ENCODE measurements at regions not wholly inside any gene's neighbourhood (a gene's known extent, or its start where the extent isn't known, plus 50 kb on each side); places are given as distances from the start of the nearest gene placed in this dataset.
"Not testable (repeated sequence)": the region's sequence is repeated elsewhere in the genome, so short reads cannot be mapped to it uniquely, and the experiment has no call there.

GRCh38 chr3:22724420-22724819, 478.7 kb upstream of the UBE2E2 start:
- DNase-seq: no peak

GRCh38 chr3:22728406-22728805, 474.7 kb upstream of the UBE2E2 start:
- no peak for DNase-seq

DNA sequence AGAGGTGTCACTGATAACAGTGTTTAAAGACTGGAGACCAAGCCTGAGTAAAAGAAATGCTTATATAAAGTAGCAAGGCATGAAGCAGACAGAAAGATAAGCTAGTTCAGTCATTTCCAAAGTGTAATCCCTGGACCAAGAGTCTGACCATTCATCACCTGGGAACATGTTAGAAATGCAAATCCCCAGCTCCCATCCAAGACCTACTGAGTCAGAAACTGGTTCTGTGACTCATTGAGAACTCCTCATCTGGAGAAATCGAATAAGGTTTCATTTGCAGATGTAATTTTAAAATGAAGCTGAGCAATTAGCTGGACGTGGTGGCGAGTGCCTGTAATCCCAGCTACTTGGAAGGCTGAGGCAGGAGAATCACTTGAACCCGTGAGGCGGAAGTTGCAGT, 473.9 kb upstream of the UBE2E2 start:
- no peak for DNase-seq

DNA sequence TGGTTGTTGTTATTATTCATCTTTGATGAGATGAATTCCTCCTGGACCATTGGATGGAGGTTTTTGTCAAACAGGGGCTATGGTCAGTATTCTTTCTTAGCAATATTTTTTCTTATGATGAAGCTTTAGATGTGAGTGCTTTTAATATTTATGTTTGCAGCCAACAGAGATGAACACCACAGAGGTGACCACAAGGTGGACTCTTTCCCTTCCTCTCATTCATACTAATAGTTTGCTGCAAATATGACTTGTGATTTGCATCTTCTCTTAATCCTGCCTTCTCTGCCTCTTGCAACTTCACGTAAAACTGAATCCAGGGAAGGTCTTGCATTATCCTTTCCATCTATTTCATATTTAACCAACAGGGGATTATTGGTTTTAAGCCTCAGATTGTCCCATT, 473.1 kb upstream of the UBE2E2 start:
- no peak for DNase-seq

- DNase-seq: no peak
Measured at GRCh38 chr3:22730701-22731100, 472.4 kb upstream of the UBE2E2 start.

DNA sequence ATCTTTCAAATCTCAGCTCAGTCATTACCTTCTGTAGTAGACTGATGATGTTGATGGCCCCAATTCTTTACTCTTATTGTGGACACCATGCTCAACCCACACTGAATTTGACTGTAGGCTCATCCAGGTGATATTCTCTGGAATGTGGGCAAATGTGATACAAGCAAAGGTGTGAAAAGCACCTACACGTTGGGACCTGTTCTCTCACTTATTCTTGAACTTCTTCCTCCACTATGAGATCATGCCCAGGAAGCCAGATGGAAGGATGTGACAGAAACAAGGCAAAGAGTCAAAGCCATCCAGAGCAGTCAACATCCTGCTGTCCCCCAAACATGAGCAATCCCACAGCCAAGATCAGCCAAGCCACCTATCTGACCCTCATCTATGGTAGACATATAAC, 471.2 kb upstream of the UBE2E2 start:
- DNase-seq: no peak

GRCh38 chr3:22732641-22733040, 470.5 kb upstream of the UBE2E2 start:
- DNase-seq: no peak

DNA sequence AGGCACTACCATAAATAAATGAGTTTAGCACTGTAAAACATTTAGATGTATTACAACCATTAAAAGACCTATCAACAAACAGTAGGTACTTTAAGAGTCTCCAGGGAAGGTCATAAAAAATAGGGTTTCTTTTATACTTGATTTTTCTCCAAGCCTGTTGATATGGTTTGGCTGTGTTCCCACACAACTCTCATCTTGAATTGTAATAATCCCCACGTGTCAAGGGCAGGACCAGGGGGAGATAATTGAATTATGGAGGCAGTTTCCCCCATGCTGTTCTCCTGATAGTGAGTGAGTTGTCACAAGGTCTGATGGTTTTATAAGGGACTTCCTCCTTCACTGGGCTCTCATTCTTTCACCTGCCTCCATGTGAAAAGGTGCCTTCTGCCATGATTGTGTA, 468.9 kb upstream of the UBE2E2 start:
- DNase-seq: no peak

- DNase-seq: no peak
Measured at GRCh38 chr3:22734756-22735155, 468.4 kb upstream of the UBE2E2 start.

- DNase-seq: no peak
Measured at GRCh38 chr3:22735373-22735772, 467.8 kb upstream of the UBE2E2 start.

- DNase-seq: not testable (repeated sequence)
Measured at GRCh38 chr3:22743386-22743785, 459.7 kb upstream of the UBE2E2 start.

GRCh38 chr3:22745321-22745720, 457.8 kb upstream of the UBE2E2 start:
- DNase-seq: no peak

GRCh38 chr3:22746221-22746620, 456.9 kb upstream of the UBE2E2 start:
- no peak for DNase-seq

DNA sequence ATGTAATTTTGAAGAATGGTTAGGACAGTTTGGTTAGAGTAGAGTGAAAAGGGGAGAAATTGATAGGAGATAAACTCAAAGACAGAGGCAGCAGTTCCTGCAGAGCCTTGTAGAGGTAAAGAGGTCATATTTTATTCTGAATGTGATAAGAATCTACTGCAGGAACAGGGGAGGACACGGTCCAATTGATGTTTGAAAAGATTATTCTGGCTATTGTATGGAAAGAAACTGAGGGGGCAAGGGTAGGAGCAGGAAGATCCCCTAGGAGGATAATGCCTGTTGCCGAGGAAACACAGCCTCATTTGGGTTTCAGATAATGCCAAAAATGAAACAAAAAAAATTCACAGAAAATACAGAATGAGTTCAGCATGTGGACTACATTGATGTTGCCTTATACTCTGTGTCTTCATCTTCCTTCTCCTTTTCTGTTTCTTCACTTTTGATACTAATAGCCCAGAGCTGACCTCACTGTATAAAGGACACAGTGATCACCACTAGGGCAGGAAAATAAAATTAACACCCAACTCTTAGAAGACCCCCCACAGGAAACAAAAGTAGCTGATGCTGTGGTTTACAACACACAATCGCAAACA, 454.6 kb upstream of the UBE2E2 start:
- no peak for DNase-seq

GRCh38 chr3:22759636-22760310, 443.4 kb upstream of the UBE2E2 start:
- DNase-seq: no peak

DNA sequence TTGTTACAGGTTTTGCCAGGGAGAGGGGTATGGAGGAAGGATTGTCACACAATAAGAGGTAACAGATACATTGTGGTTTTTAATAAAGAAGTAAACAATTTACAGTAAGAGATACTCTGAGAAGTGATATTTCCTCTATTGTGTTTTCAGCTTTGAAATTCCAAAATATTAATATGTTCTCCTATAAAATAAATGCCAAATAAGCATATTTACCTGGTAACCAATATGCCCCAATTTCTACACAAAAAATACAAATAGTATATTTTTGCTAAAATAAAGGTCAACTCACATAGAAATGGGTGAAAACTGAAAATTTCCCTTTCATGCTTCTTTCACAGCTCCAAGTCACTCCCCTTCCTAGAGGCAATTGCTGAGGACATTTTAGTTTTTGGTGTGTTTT, 437.4 kb upstream of the UBE2E2 start:
- DNase-seq: no peak

DNA sequence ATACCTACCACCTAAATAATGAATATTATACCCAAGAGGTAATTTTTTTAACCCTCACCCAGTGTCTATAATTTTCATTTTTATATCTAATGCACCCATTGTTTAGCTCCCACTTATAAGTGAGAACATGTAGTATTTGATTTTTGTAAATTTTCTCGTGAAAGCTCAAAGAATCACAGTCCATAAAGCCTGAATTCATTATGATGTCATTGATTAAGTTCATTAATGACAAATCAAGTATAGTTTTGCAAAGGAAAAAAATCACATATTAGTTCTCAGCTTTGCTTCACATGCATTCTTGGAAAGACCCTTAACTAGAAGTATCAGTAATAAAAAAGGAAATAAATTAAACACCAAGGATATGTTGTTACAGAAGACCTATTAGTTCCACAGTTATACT, 425.3 kb upstream of the UBE2E2 start:
- DNase-seq: no peak

GRCh38 chr3:22779737-22780136, 423.4 kb upstream of the UBE2E2 start:
- no peak for DNase-seq

DNA sequence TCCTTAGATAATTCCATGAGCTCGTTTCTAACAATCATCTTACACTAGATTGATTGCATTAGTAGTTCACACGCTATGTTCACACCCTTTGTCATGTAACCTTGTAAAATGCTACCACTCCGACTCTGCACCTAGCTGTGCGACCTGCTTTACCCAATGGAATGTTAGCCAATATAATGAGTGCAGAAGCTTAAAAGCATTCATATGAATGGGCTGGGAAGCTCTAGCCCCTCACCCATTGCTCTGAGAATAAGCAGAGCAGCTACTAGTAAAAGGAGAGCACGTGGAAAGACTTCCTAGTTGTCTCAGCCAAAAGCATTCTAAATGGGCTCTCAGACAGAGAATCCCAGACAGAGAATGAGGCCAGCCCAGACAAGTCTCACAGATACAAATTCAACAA, 410.6 kb upstream of the UBE2E2 start:
- DNase-seq: no peak

GRCh38 chr3:22795917-22796316, 407.2 kb upstream of the UBE2E2 start:
- no peak for DNase-seq

- no peak for DNase-seq
Measured at GRCh38 chr3:22798461-22798860, 404.7 kb upstream of the UBE2E2 start.

DNA sequence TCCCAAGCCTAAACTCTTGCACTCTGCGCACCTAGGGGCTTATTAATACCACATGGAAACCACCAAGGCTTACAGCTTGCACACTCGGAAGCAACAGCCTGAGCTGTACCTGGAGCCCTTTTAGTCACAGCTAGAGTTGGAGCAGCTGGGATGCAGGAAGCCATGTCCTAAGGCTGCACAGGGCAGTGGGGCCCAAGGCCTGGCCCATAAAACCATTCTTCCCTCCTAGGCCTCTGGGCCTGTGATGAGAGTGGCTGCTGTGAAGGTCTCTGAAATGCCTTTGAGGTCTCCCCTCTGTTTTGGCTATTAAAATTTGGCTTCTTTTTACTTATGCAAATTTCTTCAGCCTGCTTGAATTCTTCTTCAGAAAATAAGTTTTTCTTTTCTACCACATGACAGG, 383.9 kb upstream of the UBE2E2 start:
- DNase-seq: no peak

DNA sequence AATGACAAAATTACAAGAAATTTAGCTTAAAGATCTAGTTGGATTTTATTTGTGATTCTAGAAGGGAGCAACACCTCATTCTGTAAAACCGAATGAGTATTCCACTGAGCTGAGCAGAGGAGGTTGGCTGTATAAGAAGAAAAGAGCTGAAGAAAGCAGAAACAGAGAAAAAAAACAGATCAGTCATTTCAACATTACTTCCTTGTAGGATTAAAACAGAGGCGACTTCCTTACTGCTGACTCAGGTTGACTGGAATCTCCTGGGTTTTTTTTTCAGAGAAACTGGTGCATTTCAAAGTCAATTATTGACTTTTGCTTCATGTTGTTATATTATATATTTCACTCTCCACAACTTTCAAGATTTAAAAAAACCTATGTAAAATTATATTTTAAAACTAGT, 368.1 kb upstream of the UBE2E2 start:
- no peak for DNase-seq

DNA sequence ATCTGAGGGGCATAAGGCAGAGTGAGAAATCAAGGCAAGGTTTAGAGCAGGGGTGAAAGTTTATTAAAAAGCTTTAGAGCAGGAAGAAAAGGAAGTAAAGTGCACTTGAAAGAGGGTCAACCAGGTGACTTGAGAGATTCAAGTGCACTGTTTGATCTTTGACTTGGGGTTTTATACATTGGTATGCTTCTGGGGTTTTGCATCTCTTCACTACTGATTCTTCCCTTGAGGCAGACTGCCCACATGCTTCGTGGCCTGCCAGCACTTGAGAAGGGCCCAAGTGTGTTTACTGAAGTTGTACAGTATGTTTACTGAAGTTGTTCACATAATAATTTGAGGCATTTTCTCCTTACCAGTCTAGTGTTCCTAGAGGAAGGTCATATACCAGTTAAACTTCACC, 367.0 kb upstream of the UBE2E2 start:
- DNase-seq: no peak

DNA sequence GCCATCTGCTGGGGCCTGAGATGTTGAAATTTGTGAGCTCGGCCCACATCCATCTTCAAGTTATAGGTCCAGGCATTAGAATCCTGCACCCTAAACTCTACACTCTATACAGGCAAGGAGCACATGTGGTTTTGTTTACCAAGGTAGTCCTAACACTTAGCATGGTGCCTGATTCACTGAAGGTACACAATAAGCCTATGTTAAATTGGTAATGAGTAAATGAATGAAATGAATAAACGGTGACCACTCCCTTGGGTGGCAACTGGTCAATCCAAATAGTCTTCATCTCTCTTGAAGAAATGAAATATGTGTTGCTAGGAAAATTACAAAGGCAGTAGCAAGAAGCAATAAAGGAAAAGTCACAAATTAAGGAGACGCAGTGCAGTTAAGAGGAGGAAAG, 359.3 kb upstream of the UBE2E2 start:
- DNase-seq: no peak
